Nephron progenitor cell (in vitro differentiated cells): ENCODE measurements at regions not wholly inside any gene's neighbourhood (a gene's known extent, or its start where the extent isn't known, plus 50 kb on each side); places are given as distances from the start of the nearest gene placed in this dataset.

ENCODE experiments used
- DNase-seq: peaks from one replicate; pipeline ENCODE4 v3.0.0; 2021
- H3K27ac Mint-ChIP-seq: 2 replicates; pipeline ENCODE4 v1.8.0; 2021; ENCODE audit warnings: mild to moderate bottlenecking, moderate library complexity, mixed read lengths
- H3K27me3 Mint-ChIP-seq: 2 replicates; pipeline ENCODE4 v1.8.0; 2021; ENCODE audit warnings: mild to moderate bottlenecking, low read depth, mixed read lengths; ENCODE audit not compliant: poor library complexity
- H3K36me3 Mint-ChIP-seq: 2 replicates; pipeline ENCODE4 v1.8.0; 2021; ENCODE audit warnings: low read depth, mixed read lengths
- H3K4me1 Mint-ChIP-seq: 2 replicates; pipeline ENCODE4 v1.8.0; 2021; ENCODE audit warnings: mixed read lengths
- H3K4me3 Mint-ChIP-seq: 2 replicates; pipeline ENCODE4 v1.8.0; 2021; ENCODE audit warnings: mild to moderate bottlenecking, moderate library complexity, mixed read lengths
- H3K9me3 Mint-ChIP-seq: 2 replicates; pipeline ENCODE4 v1.8.0; 2021; ENCODE audit warnings: mild to moderate bottlenecking, moderate library complexity, mixed read lengths
- CTCF ChIP-seq: fragments of 200-600 bp; sonication (generic); IDR thresholded peaks from 2 replicates; pipeline ENCODE4 v1.5.0; 2021; ENCODE audit warnings: antibody characterized with exemption

- no peak overlapping the region for H3K4me3 Mint-ChIP-seq
- no peaks in the 10 kb centered on the region for H3K9me3 Mint-ChIP-seq
- H3K27me3 Mint-ChIP-seq, result no peaks in the 10 kb centered on the region
- no peak for DNase-seq
- H3K36me3 Mint-ChIP-seq, result no peaks in the 10 kb centered on the region
- H3K4me1 Mint-ChIP-seq, result peaks cover 11% of the 10 kb centered on the region
- no peak overlapping the region for H3K27ac Mint-ChIP-seq
- no peak for TF ChIP-seq CTCF
Measured at GRCh38 chr18:66344227-66344626, 259.7 kb downstream of the CDH19 start.

- Mint-ChIP-seq H3K27me3 (no peaks in the 10 kb centered on the region), H3K27ac (no peak overlapping the region), H3K36me3 (no peaks in the 10 kb centered on the region), H3K4me1 (peaks cover 8% of the 10 kb centered on the region), H3K9me3 (no peaks in the 10 kb centered on the region), H3K4me3 (no peak overlapping the region)
- no peak for TF ChIP-seq CTCF
- no peak for DNase-seq
Measured at GRCh38 chr18:66342577-66342976, 261.3 kb downstream of the CDH19 start.

GRCh38 chr18:66334534-66334933, 269.4 kb downstream of the CDH19 start:
- DNase-seq, result no peak
- no peak overlapping the region for H3K27ac Mint-ChIP-seq
- H3K27me3 Mint-ChIP-seq, result no peaks in the 10 kb centered on the region
- H3K36me3 Mint-ChIP-seq, result no peaks in the 10 kb centered on the region
- H3K9me3 Mint-ChIP-seq, result no peaks in the 10 kb centered on the region
- TF ChIP-seq CTCF, result no peak
- H3K4me3 Mint-ChIP-seq, result no peak overlapping the region
- H3K4me1 Mint-ChIP-seq, result no peaks in the 10 kb centered on the region

- peaks cover 4% of the 10 kb centered on the region for H3K27me3 Mint-ChIP-seq
- H3K9me3 Mint-ChIP-seq, result no peaks in the 10 kb centered on the region
- no peak overlapping the region for H3K4me3 Mint-ChIP-seq
- H3K4me1 Mint-ChIP-seq, result no peaks in the 10 kb centered on the region
- no peak for TF ChIP-seq CTCF
- no peaks in the 10 kb centered on the region for H3K36me3 Mint-ChIP-seq
- no peak for DNase-seq
- no peak overlapping the region for H3K27ac Mint-ChIP-seq
Measured at GRCh38 chr18:66329716-66330115, 274.2 kb downstream of the CDH19 start.

GRCh38 chr18:66328296-66328878, 275.5 kb downstream of the CDH19 start:
- no peaks in the 10 kb centered on the region for H3K4me1 Mint-ChIP-seq
- H3K27ac Mint-ChIP-seq, result no peak overlapping the region
- no peak for TF ChIP-seq CTCF
- peaks cover 4% of the 10 kb centered on the region for H3K27me3 Mint-ChIP-seq
- no peaks in the 10 kb centered on the region for H3K36me3 Mint-ChIP-seq
- no peaks in the 10 kb centered on the region for H3K9me3 Mint-ChIP-seq
- no peak for DNase-seq
- H3K4me3 Mint-ChIP-seq, result no peak overlapping the region

GRCh38 chr18:66325251-66325650, 278.6 kb downstream of the CDH19 start:
- H3K36me3 Mint-ChIP-seq, result no peaks in the 10 kb centered on the region
- H3K4me3 Mint-ChIP-seq, result no peak overlapping the region
- H3K27me3 Mint-ChIP-seq, result peaks cover 4% of the 10 kb centered on the region
- no peak overlapping the region for H3K27ac Mint-ChIP-seq
- no peak for DNase-seq
- no peaks in the 10 kb centered on the region for H3K4me1 Mint-ChIP-seq
- TF ChIP-seq CTCF, result no peak
- no peaks in the 10 kb centered on the region for H3K9me3 Mint-ChIP-seq
